Stimulated activated CD4-positive, alpha-beta T cell treated with anti-CD3 and anti-CD28 coated beads, Interleukin-4, amount 100 ng/mL, for 48 hours (primary cell): ENCODE measurements at regions not wholly inside any gene's neighbourhood (a gene's known extent, or its start where the extent isn't known, plus 50 kb on each side); places are given as distances from the start of the nearest gene placed in this dataset.

ENCODE experiments used
- DNase-seq, 2 donors: peaks; one replicate each; pipeline ENCODE4 v3.0.0-alpha.2; 2020; ENCODE audit warnings: low read depth in 2 of 2

DNA sequence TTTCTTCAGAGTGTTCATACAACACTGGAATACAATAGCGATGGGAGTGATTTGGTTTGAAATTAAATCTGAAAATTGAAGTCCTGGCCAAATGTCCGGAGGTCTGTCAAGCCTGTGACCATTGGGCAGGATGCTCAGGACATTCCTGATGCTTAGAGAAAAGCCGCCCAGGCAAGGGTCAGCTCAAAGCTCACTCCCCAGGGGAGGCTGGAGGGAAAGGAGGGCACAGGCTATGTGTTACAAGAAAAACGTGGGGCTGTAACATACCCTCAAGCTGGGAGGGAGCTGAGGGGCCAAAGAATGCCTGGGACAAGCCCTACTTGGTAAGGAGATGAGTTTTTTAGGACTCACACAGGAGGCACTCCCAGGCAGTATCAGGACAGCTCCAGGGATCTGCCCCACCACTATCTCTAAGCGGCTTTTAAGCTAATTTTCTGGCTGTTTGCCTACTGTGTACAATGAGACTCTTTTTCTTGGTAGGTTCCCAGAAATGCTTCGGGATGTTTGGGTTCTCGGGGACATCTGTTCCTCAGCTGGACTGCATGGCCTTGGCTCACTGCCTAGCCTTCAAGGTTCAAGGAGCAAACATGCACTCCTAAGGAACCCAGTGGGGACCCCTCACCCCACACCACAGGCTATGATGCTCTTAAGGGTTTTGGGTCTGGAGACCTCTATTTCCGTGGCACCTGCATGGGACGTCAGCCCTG lies 500.1 kb downstream of the BRD1 start:
- DNase-seq: no peak

GRCh38 chr22:49326558-49326957 lies 501.1 kb downstream of the BRD1 start:
- no peak for DNase-seq

DNA sequence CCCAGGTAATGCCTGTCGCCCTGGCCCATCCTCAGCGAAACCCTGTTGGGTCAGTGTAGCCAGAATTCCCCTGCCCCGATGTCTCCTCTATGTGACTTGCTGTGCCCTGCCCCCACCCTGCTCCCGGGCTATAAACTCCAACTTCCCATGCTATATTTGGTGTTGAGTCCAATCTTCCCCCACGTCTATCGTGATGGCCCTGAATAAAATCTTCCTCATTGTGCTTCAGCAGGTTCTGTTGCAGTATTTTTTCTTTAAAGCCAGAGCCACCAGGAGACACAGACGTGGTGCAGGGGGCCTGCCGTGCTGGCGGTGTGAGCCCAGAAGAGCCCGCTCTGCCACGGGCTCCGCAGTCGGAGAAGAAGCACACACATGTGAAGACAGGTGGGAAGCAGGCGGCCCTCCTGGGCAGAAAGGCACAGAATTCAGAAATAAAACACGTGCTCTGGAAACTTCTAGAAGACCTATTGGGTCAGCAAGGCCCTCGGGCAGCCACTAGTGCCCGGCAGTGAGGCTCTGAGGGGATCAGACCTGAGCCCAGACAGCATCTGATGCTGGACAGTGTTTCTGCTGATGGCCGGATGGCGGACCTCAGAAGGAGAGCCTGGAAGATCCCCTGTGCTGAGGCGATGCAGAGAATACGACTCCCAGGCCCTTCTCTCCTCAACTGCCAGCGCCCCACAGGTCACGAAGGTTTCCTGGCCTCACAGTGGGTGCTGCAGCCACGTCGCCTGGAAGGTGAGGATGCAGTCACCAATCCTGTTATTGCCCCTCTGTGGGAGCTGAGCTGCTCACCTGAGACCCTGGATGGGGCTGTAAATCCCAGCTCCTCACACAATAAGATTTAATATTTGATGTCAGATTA lies 501.9 kb downstream of the BRD1 start:
- DNase-seq: no peak

- DNase-seq: no peak
Measured at GRCh38 chr22:49324527-49325491, 502.9 kb downstream of the BRD1 start.

DNA sequence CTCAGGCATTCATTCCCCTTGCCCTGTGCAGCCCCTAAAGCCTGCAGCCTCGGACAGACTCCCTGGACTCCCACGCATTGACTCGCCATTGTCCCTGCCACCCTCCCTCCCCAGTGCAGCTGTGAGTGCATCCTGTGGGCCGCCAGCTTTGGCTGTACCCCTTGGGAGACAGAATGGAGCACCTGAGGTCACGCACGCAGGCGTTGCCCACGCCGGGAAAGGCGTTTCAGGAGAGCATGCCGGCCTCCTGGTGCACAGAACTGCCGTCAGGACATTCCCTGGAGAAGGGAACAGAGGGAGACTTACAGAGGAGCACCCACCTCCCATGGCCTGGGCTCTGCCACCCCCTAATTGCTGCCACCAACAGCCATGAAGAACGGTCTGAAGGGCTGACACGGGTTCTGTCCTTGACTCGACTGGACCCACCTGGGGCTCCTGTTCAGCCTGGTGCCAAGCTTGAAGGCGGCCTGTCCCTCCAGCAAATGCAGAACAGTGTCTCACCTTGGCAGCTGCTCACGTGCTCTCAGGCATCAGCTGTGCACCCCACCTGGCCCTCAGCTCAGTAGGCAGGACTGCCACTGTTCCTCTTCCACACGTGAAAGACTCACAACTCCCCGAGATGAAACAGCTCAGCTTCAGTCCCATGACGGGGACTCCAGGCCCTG lies 503.8 kb downstream of the BRD1 start:
- DNase-seq: no peak

DNA sequence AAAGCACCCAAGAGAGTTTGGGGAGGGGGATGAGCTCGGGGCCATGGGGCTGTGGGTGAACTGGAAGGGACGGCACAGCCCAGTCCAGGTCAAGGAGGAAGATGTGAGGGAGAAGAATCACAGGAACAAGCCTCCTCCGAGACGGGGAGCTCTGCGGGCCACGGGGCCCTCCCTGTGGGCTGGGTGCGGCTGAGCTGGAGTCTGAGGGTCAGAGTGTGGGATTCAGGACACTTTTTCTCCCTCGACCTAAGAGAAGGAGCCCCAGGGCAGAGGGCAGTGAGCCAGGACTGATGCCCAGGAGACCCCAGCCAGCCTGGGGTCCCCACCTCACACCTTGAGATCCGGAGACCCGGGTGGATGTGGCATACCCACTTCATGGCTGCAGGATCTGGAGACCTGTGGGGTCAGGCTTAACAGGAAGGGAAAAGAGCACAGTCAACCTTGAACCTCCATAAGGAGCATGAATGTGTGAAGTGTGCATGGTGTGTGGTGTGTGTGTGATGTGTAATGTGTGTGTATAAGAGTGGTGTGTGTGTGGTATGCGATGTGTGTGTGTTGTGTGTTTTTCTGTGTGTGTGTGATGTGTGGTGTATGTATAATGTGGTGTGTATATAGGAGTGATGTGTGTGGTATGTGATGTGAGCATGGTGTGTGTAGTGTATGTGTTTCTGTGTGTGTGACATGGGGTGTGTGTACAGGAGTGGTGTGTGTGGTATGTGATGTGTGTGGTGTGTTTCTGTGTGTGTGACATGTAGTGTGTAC lies 504.6 kb downstream of the BRD1 start:
- DNase-seq: no peak

GRCh38 chr22:49322231-49322630 lies 505.4 kb downstream of the BRD1 start:
- no peak for DNase-seq

GRCh38 chr22:49321477-49322055 lies 506.1 kb downstream of the BRD1 start:
- DNase-seq: no peak

DNA sequence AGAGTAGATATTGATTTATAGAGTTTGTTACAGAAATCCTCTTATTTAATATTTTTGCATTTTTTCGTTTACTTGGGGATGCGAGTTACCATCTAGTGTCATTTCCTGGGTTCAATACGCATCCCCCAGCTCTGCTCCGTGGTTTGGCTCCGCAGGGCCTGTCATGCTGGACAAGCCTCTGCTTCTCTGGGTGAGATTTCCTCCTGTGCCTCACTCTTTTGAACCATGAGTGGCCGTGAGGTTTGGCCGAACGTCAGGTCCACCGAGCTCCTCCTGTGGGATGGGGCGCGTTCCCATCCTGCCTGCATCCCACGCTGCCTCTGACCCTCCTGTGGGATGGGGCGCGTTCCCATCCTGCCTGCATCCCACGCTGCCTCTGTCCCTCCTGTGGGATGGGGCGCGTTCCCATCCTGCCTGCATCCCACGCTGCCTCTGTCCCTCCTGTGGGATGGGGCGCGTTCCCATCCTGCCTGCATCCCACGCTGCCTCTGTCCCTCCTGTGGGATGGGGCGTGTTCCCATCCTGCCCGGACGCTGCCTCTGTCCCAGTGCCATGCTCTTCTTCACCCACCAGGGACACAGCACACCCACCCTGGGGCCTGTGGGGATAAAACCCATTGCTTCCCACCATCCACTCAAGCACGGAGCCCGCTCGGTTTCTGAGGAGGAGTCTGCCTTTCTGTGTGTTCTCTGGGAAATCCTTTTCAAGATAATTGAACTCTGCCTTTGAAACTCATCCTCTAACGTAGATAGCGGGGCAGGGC lies 506.8 kb downstream of the BRD1 start:
- no peak for DNase-seq

GRCh38 chr22:49317369-49317768 lies 510.3 kb downstream of the BRD1 start:
- DNase-seq: no peak

DNA sequence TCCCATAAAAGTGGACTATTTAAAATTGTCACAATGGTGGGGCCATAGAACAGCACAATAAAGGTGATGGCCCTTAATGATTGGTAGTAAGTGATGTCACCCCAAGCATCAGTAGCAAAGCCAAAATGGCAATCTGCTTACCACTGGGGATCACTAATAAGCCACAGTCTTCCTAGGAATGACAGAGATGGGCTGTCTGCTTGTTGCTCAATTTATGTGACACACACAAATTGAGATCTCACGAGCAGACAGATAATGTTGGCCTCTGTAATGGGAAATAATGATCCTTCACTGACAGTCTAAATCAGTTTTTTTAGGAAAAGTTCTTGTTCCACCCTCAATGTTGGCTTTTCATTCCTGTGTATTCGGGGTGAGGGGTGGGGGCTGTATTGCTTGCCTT lies 515.1 kb downstream of the BRD1 start:
- DNase-seq: no peak

- DNase-seq: no peak
Measured at GRCh38 chr22:49310354-49310753, 517.3 kb downstream of the BRD1 start.

DNA sequence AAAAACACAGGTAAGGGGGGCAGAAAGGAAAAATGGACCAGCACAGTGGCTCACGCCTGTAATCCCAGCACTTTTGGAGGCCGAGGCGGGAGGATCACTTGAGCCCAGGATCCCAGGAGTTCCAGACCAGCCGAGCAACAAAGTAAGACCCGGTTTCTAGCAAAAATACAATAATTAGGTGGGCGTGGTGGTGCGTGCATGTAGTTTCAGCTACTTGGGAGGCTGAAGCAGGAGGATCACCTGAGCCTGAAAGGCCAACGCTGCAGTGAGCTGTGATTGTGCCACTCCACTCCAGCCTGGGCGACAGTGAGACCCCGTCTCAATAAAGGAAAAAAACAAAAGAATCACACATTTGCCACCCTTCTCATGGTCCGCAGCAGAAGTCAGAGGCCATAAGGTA lies 519.4 kb downstream of the BRD1 start:
- no peak for DNase-seq

GRCh38 chr22:49307870-49308269 lies 519.8 kb downstream of the BRD1 start:
- DNase-seq: no peak

GRCh38 chr22:49307481-49307830 lies 520.2 kb downstream of the BRD1 start:
- no peak for DNase-seq

- DNase-seq: no peak
Measured at GRCh38 chr22:49306632-49307480, 520.8 kb downstream of the BRD1 start.

- no peak for DNase-seq
Measured at GRCh38 chr22:49305966-49306631, 521.6 kb downstream of the BRD1 start.
